HG02623 (cell line): ENCODE measurements at regions not wholly inside any gene's neighbourhood (a gene's known extent, or its start where the extent isn't known, plus 50 kb on each side); places are given as distances from the start of the nearest gene placed in this dataset.
"Not testable (repeated sequence)": the region's sequence is repeated elsewhere in the genome, so short reads cannot be mapped to it uniquely, and the experiment has no call there.

Experiments
- ATAC-seq: cut with Tn5 transposase; IDR thresholded peaks from one replicate; pipeline ENCODE4 v1.9.1; 2021; ENCODE audit warnings: moderate library complexity; ENCODE audit not compliant: unreplicated experiment

- no peak for ATAC-seq
Measured at GRCh38 chr12:126907900-126908764, 1358.8 kb upstream of the TMEM132C start.

GRCh38 chr12:126908765-126909142 is 1358.2 kb upstream of the TMEM132C start:
- ATAC-seq, result no peak

- ATAC-seq, result no peak
Measured at GRCh38 chr12:126910570-126910969, 1356.4 kb upstream of the TMEM132C start.

- no peak for ATAC-seq
Measured at GRCh38 chr12:126912111-126912510, 1354.9 kb upstream of the TMEM132C start.

GRCh38 chr12:126914170-126914793 is 1352.7 kb upstream of the TMEM132C start:
- no peak for ATAC-seq

GRCh38 chr12:126915309-126915708 is 1351.7 kb upstream of the TMEM132C start:
- ATAC-seq, result no peak

GRCh38 chr12:126926023-126926594 is 1340.9 kb upstream of the TMEM132C start:
- no peak for ATAC-seq

GRCh38 chr12:126930234-126930633 is 1336.7 kb upstream of the TMEM132C start:
- ATAC-seq, result no peak

GRCh38 chr12:126932156-126932555 is 1334.8 kb upstream of the TMEM132C start:
- no peak for ATAC-seq

GRCh38 chr12:126935435-126935834 is 1331.5 kb upstream of the TMEM132C start:
- no peak for ATAC-seq

GRCh38 chr12:126936181-126936851 is 1330.7 kb upstream of the TMEM132C start:
- ATAC-seq, result no peak

GRCh38 chr12:126937431-126937830 is 1329.5 kb upstream of the TMEM132C start:
- no peak for ATAC-seq

- no peak for ATAC-seq
Measured at GRCh38 chr12:126944684-126945083, 1322.3 kb upstream of the TMEM132C start.

- ATAC-seq, result not testable (repeated sequence)
Measured at GRCh38 chr12:126946958-126947357, 1320.0 kb upstream of the TMEM132C start.

GRCh38 chr12:126949558-126949957 is 1317.4 kb upstream of the TMEM132C start:
- ATAC-seq, result no peak

GRCh38 chr12:126950266-126950665 is 1316.7 kb upstream of the TMEM132C start:
- no peak for ATAC-seq

- no peak for ATAC-seq
Measured at GRCh38 chr12:126952096-126953007, 1314.6 kb upstream of the TMEM132C start.

- no peak for ATAC-seq
Measured at GRCh38 chr12:126953365-126953889, 1313.5 kb upstream of the TMEM132C start.

- no peak for ATAC-seq
Measured at GRCh38 chr12:126960221-126960620, 1306.7 kb upstream of the TMEM132C start.

- ATAC-seq, result no peak
Measured at GRCh38 chr12:126960709-126961108, 1306.3 kb upstream of the TMEM132C start.
